CD4-positive, alpha-beta T cell treated with Interleukin-15 for 1 hour (primary cell): ENCODE measurements at regions not wholly inside any gene's neighbourhood (a gene's known extent, or its start where the extent isn't known, plus 50 kb on each side); places are given as distances from the start of the nearest gene placed in this dataset.

Experiments used
- DNase-seq: peaks from one replicate; pipeline ENCODE4 v3.0.0-alpha.2; 2020

GRCh38 chr2:42913280-42913878 lies 121.0 kb upstream of the HAAO start:
- no peak for DNase-seq

- DNase-seq: no peak
These were observed 118.4 kb upstream of the HAAO start for GRCh38 chr2:42910645-42911405.

- DNase-seq: no peak
These were observed 117.6 kb upstream of the HAAO start for GRCh38 chr2:42909966-42910365.

- DNase-seq: no peak
These were observed 116.3 kb upstream of the HAAO start for GRCh38 chr2:42908518-42909200.

- no peak for DNase-seq
These were observed 115.5 kb upstream of the HAAO start for GRCh38 chr2:42907835-42908234.

- DNase-seq: no peak
These were observed 114.4 kb upstream of the HAAO start for GRCh38 chr2:42906557-42907411.

GRCh38 chr2:42906111-42906556 lies 113.8 kb upstream of the HAAO start:
- no peak for DNase-seq

GRCh38 chr2:42905341-42906110 lies 113.1 kb upstream of the HAAO start:
- no peak for DNase-seq

GRCh38 chr2:42904576-42904876 lies 112.1 kb upstream of the HAAO start:
- no peak for DNase-seq

- no peak for DNase-seq
These were observed 111.6 kb upstream of the HAAO start for GRCh38 chr2:42903821-42904575.

GRCh38 chr2:42902939-42903709 lies 110.7 kb upstream of the HAAO start:
- DNase-seq: no peak

- no peak for DNase-seq
These were observed 108.8 kb upstream of the HAAO start for GRCh38 chr2:42901076-42901640.

- no peak for DNase-seq
These were observed 108.0 kb upstream of the HAAO start for GRCh38 chr2:42900289-42900891.

GRCh38 chr2:42897358-42897757 lies 105.0 kb upstream of the HAAO start:
- no peak for DNase-seq

GRCh38 chr2:42895791-42896135 lies 103.4 kb upstream of the HAAO start:
- no peak for DNase-seq

- DNase-seq: no peak
These were observed 102.9 kb upstream of the HAAO start for GRCh38 chr2:42895134-42895790.

GRCh38 chr2:42893047-42893758 lies 100.8 kb upstream of the HAAO start:
- no peak for DNase-seq

- no peak for DNase-seq
These were observed 98.5 kb upstream of the HAAO start for GRCh38 chr2:42890791-42891355.
